Adrenal gland (tissue), 9 donors: ENCODE measurements at regions not wholly inside any gene's neighbourhood (a gene's known extent, or its start where the extent isn't known, plus 50 kb on each side); places are given as distances from the start of the nearest gene placed in this dataset.
A peak's percentile ranks its signal among the peaks of the same experiment; 100 is the strongest.

Experiments
- DNase-seq, 7 donors: peaks; one replicate each; pipeline ENCODE4 v3.0.0-alpha.2; 2019 to 2020
- H3K27ac ChIP-seq, 5 donors: fragments of 200-600 bp; sonication (generic) in 4 of 5; 1 replicate in 3 of 5; 2 replicates in 2 of 5; pipeline versions ENCODE4 v1.5.1 to v1.8.0; 2016 to 2020; ENCODE audit warnings: mild to moderate bottlenecking in 1 of 5
- H3K27me3 ChIP-seq: fragments of 200-600 bp; 2 replicates; pipeline ENCODE4 v1.8.0; 2021
- H3K36me3 ChIP-seq, 2 donors: fragments of 200-600 bp; replicated peaks in 1 of 2; 1 replicate in 1 of 2; 2 replicates in 1 of 2; pipeline versions ENCODE4 v1.5.1 to v1.8.0; 2018 to 2022
- H3K4me1 ChIP-seq, 2 donors: fragments of 200-600 bp; replicated peaks in 1 of 2; 1 replicate in 1 of 2; 2 replicates in 1 of 2; pipeline versions ENCODE4 v1.5.1 to v1.8.0; 2018 to 2021
- H3K4me3 ChIP-seq, 4 donors: fragments of 200-600 bp; sonication (generic) in 3 of 4; one replicate each; pipeline ENCODE4 v1.5.1; 2016 to 2018
- H3K9me3 ChIP-seq, 3 donors: fragments of 200-600 bp; sonication (generic) in 1 of 3; replicated peaks in 1 of 3; 1 replicate in 2 of 3; 2 replicates in 1 of 3; pipeline versions ENCODE4 v1.5.1 to v1.8.0; 2016 to 2021
- CTCF ChIP-seq, 6 experiments: fragments of 450-650 bp in 4 of 6; fragments of 200-600 bp in 2 of 6; sonication (generic) in 1 of 6; IDR thresholded peaks; 1 replicate in 5 of 6; 2 replicates in 1 of 6; pipeline versions ENCODE4 v1.5.1 to v1.8.0; 2016 to 2021; ENCODE audit warnings: antibody characterized with exemption in 6 of 6, mild to moderate bottlenecking in 2 of 6, moderate library complexity in 1 of 6
- POLR2A ChIP-seq, 2 donors: fragments of 450-650 bp; IDR thresholded peaks; one replicate each; pipeline ENCODE4 v1.6.1; 2017; ENCODE audit warnings: antibody characterized with exemption in 2 of 2, mild to moderate bottlenecking in 2 of 2, moderate library complexity in 1 of 2
- WGBS, 4 donors: extraction: QIAGEN DNeasy Blood & Tissue Kit in 2 of 4; methylation state at CpG; one replicate each; pipeline versions ENCODE4 v1.1.5 to v1.1.7; 2013 to 2017; 5-methylcytosine and 5-hydroxymethylcytosine counted together
- intact Hi-C, 2 donors: fragments of 100-400 bp; cut with DNase I; formaldehyde crosslinking; loops; one replicate each; pipeline versions ENCODE4 v1.14.1 to v1.15.0; 2022 to 2023
- donor health status: healthy with polysubstance abuse.
- donor health status: Bipolar disorder and iron deficiency.
- donor health status: DM: yes; HTN: yes; CAD: no.
- donor health status: DM: no; HTN: no; CAD: no.
- donor health status: DM: no; HTN: no; CAD: no.

DNA sequence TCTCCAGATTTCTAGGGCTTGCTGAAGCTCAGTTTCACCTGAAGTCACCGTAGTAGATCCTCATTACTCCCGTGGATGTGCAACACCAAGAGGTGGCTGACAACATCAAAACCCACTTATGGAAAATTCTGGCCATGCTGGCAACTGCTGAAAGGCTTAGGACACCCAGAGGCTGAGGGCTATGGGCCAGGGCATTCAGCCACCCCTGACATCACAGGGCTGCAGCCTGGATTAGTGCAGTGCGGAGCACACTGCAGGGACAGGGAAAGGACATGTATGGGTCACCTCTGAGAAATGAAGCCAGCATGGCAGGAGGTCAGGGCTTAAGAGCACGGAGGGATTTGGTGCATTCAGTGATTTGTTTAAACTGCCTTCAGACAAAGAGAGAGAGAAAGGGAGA, 300.6 kb downstream of the TDRD15 start:
- Histone ChIP-seq H3K27me3 (no peaks in the 10 kb centered on the region), H3K4me3 (no peak overlapping the region), H3K36me3 (no peaks in the 10 kb centered on the region), H3K27ac (no peak overlapping the region), H3K4me1 (no peaks in the 10 kb centered on the region), H3K9me3 (no peaks in the 10 kb centered on the region)
- intact Hi-C loops = no loop called here
- WGBS, 4 donors = 79 to 91% (median 86%) methylated on average over 4 of the region's 4 CpGs
- TF ChIP-seq CTCF (IDR thresholded peaks at IDR 0.05) (no peak), POLR2A (IDR thresholded peaks at IDR 0.05) (no peak)
- peak in 1 of 7 donors; percentile 2 for DNase-seq

- Histone ChIP-seq H3K27ac (no peak overlapping the region), H3K4me3 (no peak overlapping the region), H3K27me3 (no peaks in the 10 kb centered on the region), H3K4me1 (no peaks in the 10 kb centered on the region), H3K9me3 (no peaks in the 10 kb centered on the region), H3K36me3 (no peaks in the 10 kb centered on the region)
- DNase-seq = no peak
- intact Hi-C loops = no loop called here
- TF ChIP-seq CTCF (IDR thresholded peaks at IDR 0.05) (no peak), POLR2A (IDR thresholded peaks at IDR 0.05) (no peak)
- WGBS, 4 donors = 46 to 64% (median 56%) methylated on average over 2 of the region's 2 CpGs
Measured at GRCh38 chr2:21427606-21428005, 303.8 kb downstream of the TDRD15 start.

DNA sequence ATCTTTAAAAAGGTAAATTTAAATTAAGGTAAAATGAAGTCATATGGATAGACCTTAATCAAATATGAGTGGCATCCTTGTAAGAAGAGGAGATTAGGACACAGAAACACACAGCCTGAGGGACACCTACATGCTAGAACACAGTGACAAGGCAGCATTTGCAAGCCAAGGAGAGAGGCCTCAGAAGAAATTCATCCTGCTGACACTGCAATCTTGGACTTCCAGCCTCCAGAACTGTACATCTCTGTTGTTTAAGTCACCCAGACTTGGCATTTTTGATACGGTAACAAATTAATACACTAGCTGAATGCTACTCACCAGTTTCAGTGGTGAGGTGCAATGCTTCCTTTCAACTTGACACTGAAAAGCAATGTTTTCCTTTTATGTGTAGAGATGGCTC, 305.0 kb downstream of the TDRD15 start:
- no peaks in the 10 kb centered on the region for H3K9me3 ChIP-seq
- TF ChIP-seq POLR2A (IDR thresholded peaks at IDR 0.05) (no peak), CTCF (IDR thresholded peaks at IDR 0.05) (no peak)
- H3K4me1 ChIP-seq = no peaks in the 10 kb centered on the region
- DNase-seq = no peak
- H3K27me3 ChIP-seq = no peaks in the 10 kb centered on the region
- no peaks in the 10 kb centered on the region for H3K36me3 ChIP-seq
- WGBS, 4 donors = 91 to 100% (median 97%) methylated on average over 1 of the region's 1 CpG
- no peak overlapping the region for H3K4me3 ChIP-seq
- no peak overlapping the region for H3K27ac ChIP-seq
- intact Hi-C loops = no loop called here

DNA sequence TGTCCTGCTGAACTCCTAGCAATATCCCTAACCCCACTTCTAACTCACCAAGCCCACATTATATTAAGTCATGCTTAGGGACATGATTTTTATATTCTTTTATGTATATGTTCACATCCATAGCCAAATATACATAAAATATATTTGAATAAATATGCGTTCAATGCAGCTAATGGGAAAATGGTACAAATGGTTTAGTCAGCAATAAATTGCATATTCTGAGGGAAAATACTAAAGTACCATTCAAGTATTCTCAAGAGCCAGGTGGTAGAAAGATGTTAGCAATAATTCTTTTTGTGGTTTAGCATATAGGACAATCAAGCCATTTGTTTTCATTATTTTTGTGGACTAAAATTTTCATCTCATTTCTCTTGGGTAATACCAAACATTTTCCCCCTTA, 306.0 kb downstream of the TDRD15 start:
- TF ChIP-seq CTCF (IDR thresholded peaks at IDR 0.05) = no peak
- no peak for TF ChIP-seq POLR2A (IDR thresholded peaks at IDR 0.05)
- Histone ChIP-seq H3K36me3 (no peaks in the 10 kb centered on the region), H3K27me3 (no peaks in the 10 kb centered on the region), H3K27ac (no peak overlapping the region), H3K4me1 (no peaks in the 10 kb centered on the region), H3K9me3 (no peaks in the 10 kb centered on the region), H3K4me3 (no peak overlapping the region)
- no peak for DNase-seq
- 82 to 94% (median 88%) methylated on average over 1 of the region's 1 CpG for WGBS, 4 donors
- intact Hi-C loops = no loop called here
